Ovary (tissue), 7 donors: ENCODE measurements at regions not wholly inside any gene's neighbourhood (a gene's known extent, or its start where the extent isn't known, plus 50 kb on each side); places are given as distances from the start of the nearest gene placed in this dataset.

Experiments used
- DNase-seq, 5 donors: peaks; one replicate each; pipeline ENCODE4 v3.0.0-alpha.2; 2019 to 2020
- H3K27ac ChIP-seq, 2 donors: fragments of 200-600 bp; one replicate each; pipeline versions ENCODE4 v1.5.1 to v1.8.0; 2019 to 2022
- H3K27me3 ChIP-seq: fragments of 200-600 bp; one replicate; pipeline ENCODE4 v1.8.0; 2022
- H3K36me3 ChIP-seq: fragments of 200-600 bp; sonication (generic); one replicate; pipeline ENCODE4 v1.5.1; 2019
- H3K4me1 ChIP-seq: one replicate; pipeline ENCODE4 v1.8.1; 2013; ENCODE audit warnings: mild to moderate bottlenecking, moderate library complexity; ENCODE audit not compliant: insufficient read depth
- H3K4me3 ChIP-seq: fragments of 200-600 bp; sonication (generic); one replicate; pipeline ENCODE4 v1.5.1; 2017
- H3K9me3 ChIP-seq, 2 donors: fragments of 200-600 bp in 1 of 2; sonication (generic) in 1 of 2; one replicate each; pipeline versions ENCODE4 v1.5.1 to v1.8.1; 2013 to 2019; ENCODE audit warnings: mild to moderate bottlenecking in 1 of 2, moderate library complexity in 1 of 2
- CTCF ChIP-seq, 3 donors: fragments of 450-650 bp in 2 of 3; fragments of 200-600 bp in 1 of 3; IDR thresholded peaks; one replicate each; pipeline versions ENCODE4 v1.5.1 to v1.8.0; 2016 to 2022; ENCODE audit warnings: antibody characterized with exemption in 3 of 3, mild to moderate bottlenecking in 1 of 3
- EP300 ChIP-seq: sonication (generic); formaldehyde crosslinking; IDR thresholded peaks from one replicate; pipeline ENCODE4 v1.6.1; 2017; ENCODE audit warnings: antibody characterized with exemption
- POLR2A ChIP-seq: fragments of 450-650 bp; IDR thresholded peaks from one replicate; pipeline ENCODE4 v1.6.1; 2017; ENCODE audit warnings: antibody characterized with exemption, mild to moderate bottlenecking, moderate library complexity
- WGBS, 3 donors: extraction: QIAGEN DNeasy Blood & Tissue Kit in 1 of 3; methylation state at CpG; one replicate each; pipeline versions ENCODE4 v1.1.5 to v1.1.7; 2013 to 2017; 5-methylcytosine and 5-hydroxymethylcytosine counted together
- intact Hi-C, 4 donors: fragments of 100-400 bp; cut with DNase I; formaldehyde crosslinking; loops; one replicate each; pipeline versions ENCODE4 v1.11.0 to v1.15.1; 2022 to 2023
- donor health status: DM: no; HTN: no; CAD: no; lungs with moderate emphysema.
- donor health status: DM: no; HTN: no; CAD: no.
- donor health status: Bipolar disorder and iron deficiency.
- donor health status: DM: no; HTN: no; CAD: no.
- donor health status: DM: yes; HTN: yes; CAD: no.

- Histone ChIP-seq H3K36me3 (no peaks in the 10 kb centered on the region), H3K4me1 (no peaks in the 10 kb centered on the region), H3K9me3 (no peaks in the 10 kb centered on the region), H3K27ac (no peak overlapping the region), H3K4me3 (no peak overlapping the region), H3K27me3 (no peaks in the 10 kb centered on the region)
- intact Hi-C loops: no loop called here
- 63 to 67% (median 66%) methylated on average over 5 of the region's 5 CpGs for WGBS, 3 donors
- no peak for DNase-seq
- TF ChIP-seq EP300 (no peak), POLR2A (no peak), CTCF (IDR thresholded peaks at IDR 0.05) (no peak)
Observed at GRCh38 chr2:195343942-195344530, 313.0 kb upstream of the SLC39A10 start.

GRCh38 chr2:195343540-195343939, 313.5 kb upstream of the SLC39A10 start:
- Histone ChIP-seq H3K27me3 (no peaks in the 10 kb centered on the region), H3K36me3 (no peaks in the 10 kb centered on the region), H3K4me3 (no peak overlapping the region), H3K27ac (no peak overlapping the region), H3K9me3 (no peaks in the 10 kb centered on the region), H3K4me1 (no peaks in the 10 kb centered on the region)
- TF ChIP-seq CTCF (IDR thresholded peaks at IDR 0.05): no peak
- no peak for TF ChIP-seq POLR2A
- no peak for TF ChIP-seq EP300
- WGBS, 3 donors: 93 to 95% (median 94%) methylated on average over 2 of the region's 2 CpGs
- intact Hi-C loops: no loop called here
- no peak for DNase-seq

- Histone ChIP-seq H3K9me3 (no peaks in the 10 kb centered on the region), H3K27me3 (no peaks in the 10 kb centered on the region), H3K4me1 (no peaks in the 10 kb centered on the region), H3K4me3 (no peak overlapping the region), H3K27ac (no peak overlapping the region), H3K36me3 (no peaks in the 10 kb centered on the region)
- WGBS, 3 donors: 81 to 87% (median 86%) methylated on average over 4 of the region's 4 CpGs
- DNase-seq: no peak
- intact Hi-C loops: no loop called here
- no peak for TF ChIP-seq EP300
Observed at GRCh38 chr2:195342061-195342460, 315.0 kb upstream of the SLC39A10 start.

DNA sequence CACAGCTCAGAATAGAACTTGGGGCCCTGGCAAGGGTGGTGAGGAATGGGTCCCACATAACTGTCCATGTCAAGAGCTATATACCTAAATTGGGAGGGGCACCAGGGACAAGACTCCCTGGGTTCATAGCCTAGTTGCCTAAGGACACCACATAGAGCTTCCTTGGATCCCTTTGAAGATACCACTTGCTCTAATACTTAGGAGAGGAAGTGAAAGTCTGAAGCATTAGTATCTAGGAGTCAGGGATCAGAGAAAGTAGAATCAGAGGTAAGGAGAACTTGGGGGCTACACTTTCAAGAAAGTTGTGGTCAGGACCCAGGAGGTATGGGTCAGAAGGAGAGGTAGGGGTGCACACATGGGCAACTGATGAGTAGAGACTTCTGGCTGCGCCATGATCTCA, 318.2 kb upstream of the SLC39A10 start:
- intact Hi-C loops: no loop called here

More for the DNA sequence above, 318.2 kb upstream of the SLC39A10 start:
- H3K4me3 ChIP-seq: no peak overlapping the region
- no peaks in the 10 kb centered on the region for H3K27me3 ChIP-seq
- DNase-seq: no peak
- H3K4me1 ChIP-seq: no peaks in the 10 kb centered on the region
- no peaks in the 10 kb centered on the region for H3K36me3 ChIP-seq
- WGBS, 3 donors: 95 to 100% (median 100%) methylated on average over 1 of the region's 1 CpG
- H3K27ac ChIP-seq: no peak overlapping the region
- H3K9me3 ChIP-seq: no peaks in the 10 kb centered on the region
- TF ChIP-seq CTCF (IDR thresholded peaks at IDR 0.05) (no peak), EP300 (no peak), POLR2A (no peak)
